IMR-90 (cell line): ENCODE measurements at regions not wholly inside any gene's neighbourhood (a gene's known extent, or its start where the extent isn't known, plus 50 kb on each side); places are given as distances from the start of the nearest gene placed in this dataset.

ENCODE experiments used
- ATAC-seq: fragments of 200-7000 bp; cut with Tn5 transposase; 2 replicates; pipeline ENCODE4 v1.9.1; 2020; ENCODE audit warnings: low read depth, mild to moderate bottlenecking, moderate library complexity
- BruUV-seq: library from RNA; stranded (reverse); fragments of 400-500 nt; replicated peaks from 2 replicates; lab custom pipeline; 2021; lab: Mats Ljungman, UMichigan
- CTCF ChIA-PET: fragments of 300-600 bp; formaldehyde crosslinking; extraction: SDS; loops from one replicate; lab custom pipeline; 2021; ENCODE audit warnings: antibody characterized with exemption; lab: Yijun Ruan, JAX
- POLR2A ChIA-PET: fragments of 300-600 bp; sonication (Branson Sonifier 250); formaldehyde crosslinking; loops from one replicate; lab custom pipeline; 2022; ENCODE audit warnings: antibody characterized with exemption; ENCODE audit not compliant: unreplicated experiment; lab: Charles Lee
- DNase-seq: peaks from one replicate; pipeline ENCODE4 v3.0.0; 2013
- H2AFZ ChIP-seq: replicated peaks from 2 replicates; pipeline ENCODE3; 2013; ENCODE audit warnings: low read length, mild to moderate bottlenecking; ENCODE audit not compliant: poor library complexity
- H2AK5ac ChIP-seq: 2 replicates; pipeline ENCODE4 v1.6.1; 2013; ENCODE audit warnings: low read depth, low read length, inconsistent platforms
- H2AK9ac ChIP-seq: replicated peaks from 2 replicates; pipeline ENCODE3; 2013; ENCODE audit warnings: mild to moderate bottlenecking, low read depth, low read length, moderate library complexity; ENCODE audit not compliant: poor library complexity
- H2BK120ac ChIP-seq: 2 replicates; pipeline ENCODE4 v1.6.1; 2013; ENCODE audit warnings: low read depth, low read length, inconsistent platforms
- H2BK15ac ChIP-seq: 3 replicates; pipeline ENCODE4 v1.6.1; 2013; ENCODE audit warnings: low read depth, low read length, inconsistent platforms
- H2BK20ac ChIP-seq: 2 replicates; pipeline ENCODE4 v1.6.1; 2013; ENCODE audit warnings: low read depth, mild to moderate bottlenecking, inconsistent platforms, low read length, moderate library complexity
- H2BK5ac ChIP-seq: 2 replicates; pipeline ENCODE4 v1.6.1; 2013; ENCODE audit warnings: mild to moderate bottlenecking, low read depth, low read length, inconsistent platforms; ENCODE audit not compliant: poor library complexity, severe bottlenecking
- H3K14ac ChIP-seq: replicated peaks from 2 replicates; pipeline ENCODE4 v1.6.1; 2013; ENCODE audit warnings: low read depth, low read length, inconsistent platforms
- H3K18ac ChIP-seq: 2 replicates; pipeline ENCODE4 v1.6.1; 2013; ENCODE audit warnings: low read depth, low read length, control low read depth
- H3K23ac ChIP-seq: 2 replicates; pipeline ENCODE4 v1.6.1; 2013; ENCODE audit warnings: low read depth, low read length, inconsistent platforms
- H3K27ac ChIP-seq: 2 replicates; pipeline ENCODE4 v1.5.1; 2013; ENCODE audit warnings: mild to moderate bottlenecking, control low read depth, low read length; ENCODE audit not compliant: insufficient read depth
- H3K27me3 ChIP-seq: 2 replicates; pipeline ENCODE4 v1.6.1; 2013; ENCODE audit warnings: low read length; ENCODE audit not compliant: control insufficient read depth, insufficient read depth
- H3K36me3 ChIP-seq: 2 replicates; pipeline ENCODE4 v1.6.1; 2013; ENCODE audit warnings: low read length, mixed read lengths; ENCODE audit not compliant: control insufficient read depth, insufficient read depth
- H3K4ac ChIP-seq: 2 replicates; pipeline ENCODE4 v1.6.1; 2013; ENCODE audit warnings: low read depth, low read length, inconsistent platforms
- H3K4me1 ChIP-seq: 2 replicates; pipeline ENCODE4 v1.6.1; 2013; ENCODE audit warnings: low read length, mixed read lengths; ENCODE audit not compliant: control insufficient read depth, insufficient read depth
- H3K4me2 ChIP-seq: 2 replicates; pipeline ENCODE4 v1.6.1; 2013; ENCODE audit warnings: low read depth, mild to moderate bottlenecking, control low read depth, low read length, moderate library complexity
- H3K4me3 ChIP-seq: 2 replicates; pipeline ENCODE4 v1.5.1; 2013; ENCODE audit warnings: low read depth, mild to moderate bottlenecking, control low read depth, low read length, moderate library complexity; ENCODE audit not compliant: insufficient read depth
- H3K56ac ChIP-seq: 2 replicates; pipeline ENCODE4 v1.6.1; 2013; ENCODE audit warnings: low read length, inconsistent platforms; ENCODE audit not compliant: insufficient read depth; ENCODE audit errors: extremely low read depth
- H3K79me1 ChIP-seq, 2 experiments: 2 replicates each; pipeline ENCODE4 v1.6.1; 2013; ENCODE audit warnings: low read length in 2 of 2, inconsistent platforms in 1 of 2, low read depth in 1 of 2
- H3K9ac ChIP-seq: 2 replicates; pipeline ENCODE4 v1.6.1; 2013; ENCODE audit warnings: low read depth, low read length, control low read depth
- H3K9me1 ChIP-seq: 2 replicates; pipeline ENCODE4 v1.6.1; 2013; ENCODE audit warnings: low read length, inconsistent platforms; ENCODE audit not compliant: insufficient read depth
- H3K9me3 ChIP-seq: 2 replicates; pipeline ENCODE4 v1.6.1; 2013; ENCODE audit warnings: low read length; ENCODE audit not compliant: control insufficient read depth, insufficient read depth
- H4K20me1 ChIP-seq: 2 replicates; pipeline ENCODE4 v1.6.1; 2013; ENCODE audit warnings: low read length, inconsistent platforms; ENCODE audit not compliant: insufficient read depth
- H4K5ac ChIP-seq: 2 replicates; pipeline ENCODE4 v1.6.1; 2013; ENCODE audit warnings: mild to moderate bottlenecking, low read depth, low read length, control low read depth
- H4K8ac ChIP-seq, 2 experiments: 2 replicates each; pipeline ENCODE4 v1.6.1; 2013; ENCODE audit warnings: low read depth in 2 of 2, low read length in 2 of 2, control low read depth in 1 of 2, inconsistent platforms in 1 of 2
- H4K91ac ChIP-seq: 2 replicates; pipeline ENCODE4 v1.6.1; 2013; ENCODE audit warnings: low read depth, low read length, inconsistent platforms; ENCODE audit not compliant: insufficient read depth
- BHLHE40 ChIP-seq: fragments of 150-350 bp; IDR thresholded peaks from 2 replicates; pipeline ENCODE4 v1.6.1; 2016; ENCODE audit warnings: mild to moderate bottlenecking, low read depth, low read length
- CEBPB ChIP-seq: IDR thresholded peaks from 2 replicates; pipeline ENCODE4 v1.6.1; 2012; ENCODE audit warnings: low read depth, low read length, improper control_type of control experiment
- CHD1 ChIP-seq: IDR thresholded peaks from 2 replicates; pipeline ENCODE4 v1.6.1; 2012; ENCODE audit warnings: low read depth, low read length, improper control_type of control experiment
- MAFK ChIP-seq: IDR thresholded peaks from 2 replicates; pipeline ENCODE4 v1.6.1; 2012; ENCODE audit warnings: low read depth, low read length, improper control_type of control experiment
- MAZ ChIP-seq: IDR thresholded peaks from 2 replicates; pipeline ENCODE4 v1.6.1; 2012; ENCODE audit warnings: low read depth, mild to moderate bottlenecking, low read length, improper control_type of control experiment, moderate library complexity, borderline replicate concordance
- MXI1 ChIP-seq: IDR thresholded peaks from 2 replicates; pipeline ENCODE4 v1.6.1; 2012; ENCODE audit warnings: low read depth, mild to moderate bottlenecking, low read length, moderate library complexity, borderline replicate concordance
- NFE2L2 ChIP-seq: fragments of 150-350 bp; IDR thresholded peaks from 2 replicates; pipeline ENCODE4 v1.6.1; 2016; ENCODE audit warnings: low read depth, mild to moderate bottlenecking, low read length
- POLR2A ChIP-seq: IDR thresholded peaks from 2 replicates; pipeline ENCODE4 v1.6.1; 2012; ENCODE audit warnings: mild to moderate bottlenecking, low read depth, low read length
- RAD21 ChIP-seq: IDR thresholded peaks from 2 replicates; pipeline ENCODE4 v1.6.1; 2012; ENCODE audit warnings: low read length, improper control_type of control experiment
- RCOR1 ChIP-seq: IDR thresholded peaks from 2 replicates; pipeline ENCODE4 v1.6.1; 2012; ENCODE audit warnings: mild to moderate bottlenecking, low read length, improper control_type of control experiment; ENCODE audit not compliant: insufficient replicate concordance
- RFX5 ChIP-seq: IDR thresholded peaks from 2 replicates; pipeline ENCODE4 v1.8.0; 2012; ENCODE audit warnings: low read depth, mild to moderate bottlenecking, low read length, moderate library complexity
- SMC3 ChIP-seq: fragments of 150-350 bp; IDR thresholded peaks from 2 replicates; pipeline ENCODE4 v1.6.1; 2016; ENCODE audit warnings: low read depth, mild to moderate bottlenecking, antibody characterized with exemption, low read length, moderate library complexity
- WGBS, 2 experiments: methylation state at CpG; one replicate each; pipeline versions ENCODE4 v1.1.5 to v1.1.7; 2013; ENCODE audit warnings: missing lambda C conversion rate in 2 of 2; ENCODE audit not compliant: insufficient read length in 1 of 2; ENCODE audit errors: extremely low coverage in 2 of 2; 5-methylcytosine and 5-hydroxymethylcytosine counted together
- dilution Hi-C: fragments of 300-500 bp; cut with HindIII; formaldehyde crosslinking; loops from one replicate; pipeline ENCODE4 v1.14.3; 2018; ENCODE audit warnings: low sequenced_read_pairs; ENCODE audit not compliant: unreplicated experiment
- in situ Hi-C: fragments of 300-500 bp; cut with MboI; formaldehyde crosslinking; loops from 3 replicates; pipeline ENCODE4 v1.14.3; 2019; ENCODE audit warnings: low sequenced_read_pairs, inconsistent platforms, mixed read lengths
- intact Hi-C: fragments of 100-400 bp; cut with micrococcal nuclease; formaldehyde crosslinking; loops from 2 replicates; pipeline ENCODE4 v1.10.0; 2022
- TF ChIP-seq, protein P1 (sequence below): fragments of 150-350 bp; IDR thresholded peaks from 2 replicates; pipeline ENCODE4 v1.6.1; 2016; ENCODE audit warnings: low read depth, mild to moderate bottlenecking, low read length, moderate library complexity, borderline replicate concordance
- TF ChIP-seq, protein P2 (sequence below): fragments of 150-350 bp; IDR thresholded peaks from 2 replicates; pipeline ENCODE4 v1.6.1; 2017; ENCODE audit warnings: mild to moderate bottlenecking, antibody characterized with exemption, low read length, low read depth
- TF ChIP-seq, protein P3 (sequence below): conservative IDR thresholded peaks from 2 replicates; pipeline ENCODE4 v1.5.1; 2012; ENCODE audit warnings: mild to moderate bottlenecking, low read depth, low read length, improper control_type of control experiment

DNA sequence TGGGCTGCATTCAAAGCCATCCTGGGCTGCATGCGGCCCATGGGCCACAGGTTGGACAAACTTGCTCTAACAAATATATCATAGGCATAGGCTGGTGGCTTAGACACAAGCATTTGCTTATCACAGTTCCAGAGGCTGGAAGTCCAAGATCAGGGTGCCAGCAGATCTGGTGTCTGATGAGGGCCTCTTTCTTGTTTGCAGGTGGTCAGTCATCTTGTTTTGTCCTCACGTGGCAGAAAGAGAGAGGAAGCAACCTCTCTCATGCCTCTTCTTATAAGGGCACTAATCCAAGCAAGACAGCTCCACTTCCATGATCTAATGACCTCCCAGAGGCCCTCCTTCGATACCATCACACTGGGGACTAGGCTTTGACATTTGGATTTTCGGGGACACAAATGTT lies 238.7 kb upstream of the TNRC6C start:
- Histone ChIP-seq H2AK5ac (no peak overlapping the region), H4K8ac (no peak overlapping the region), H2BK120ac (no peak overlapping the region), H4K91ac (no peak overlapping the region), H2BK15ac (no peak overlapping the region), H3K9me3 (no peaks in the 10 kb centered on the region), H3K4me1 (no peaks in the 10 kb centered on the region), H3K4me2 (no peak overlapping the region), H3K56ac (no peak overlapping the region), H3K79me1 (no peaks in the 10 kb centered on the region), H3K4ac (no peak overlapping the region), H2BK20ac (no peak overlapping the region), H3K23ac (no peak overlapping the region), H4K20me1 (no peaks in the 10 kb centered on the region), H2BK5ac (no peak overlapping the region), H3K18ac (no peak overlapping the region), H3K36me3 (no peaks in the 10 kb centered on the region), H3K9ac (no peak overlapping the region), H3K14ac (no peak overlapping the region), H4K5ac (no peak overlapping the region), H3K9me1 (no peaks in the 10 kb centered on the region), H3K27me3 (peaks cover 13% of the 10 kb centered on the region), H3K4me3 (no peak overlapping the region), H3K27ac (no peak overlapping the region), H2AFZ (no peak overlapping the region), H2AK9ac (no peak overlapping the region)
- DNase-seq (no peak), ATAC-seq (no peak)
- dilution Hi-C loops (no loop called here), in situ Hi-C loops (no loop called here), intact Hi-C loops (no loop called here)
- WGBS, 2 experiments, result 33% methylated on average over 1 of the region's 4 CpGs; no CpG with 5 or more reads in 1 of the 2 experiments
- ChIA-PET CTCF (no interaction called here), POLR2A (no interaction called here)
- no TSS peak for BruUV-seq
- TF ChIP-seq MXI1 (no peak), BHLHE40 (no peak), CHD1 (no peak), NFE2L2 (no peak), RAD21 (no peak), POLR2A (no peak), RFX5 (no peak), MAFK (no peak), MAZ (no peak), CEBPB (no peak), RCOR1 (no peak), SMC3 (no peak)
- TF ChIP-seq, protein P1, sequence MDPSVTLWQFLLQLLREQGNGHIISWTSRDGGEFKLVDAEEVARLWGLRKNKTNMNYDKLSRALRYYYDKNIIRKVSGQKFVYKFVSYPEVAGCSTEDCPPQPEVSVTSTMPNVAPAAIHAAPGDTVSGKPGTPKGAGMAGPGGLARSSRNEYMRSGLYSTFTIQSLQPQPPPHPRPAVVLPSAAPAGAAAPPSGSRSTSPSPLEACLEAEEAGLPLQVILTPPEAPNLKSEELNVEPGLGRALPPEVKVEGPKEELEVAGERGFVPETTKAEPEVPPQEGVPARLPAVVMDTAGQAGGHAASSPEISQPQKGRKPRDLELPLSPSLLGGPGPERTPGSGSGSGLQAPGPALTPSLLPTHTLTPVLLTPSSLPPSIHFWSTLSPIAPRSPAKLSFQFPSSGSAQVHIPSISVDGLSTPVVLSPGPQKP, result no peak
- TF ChIP-seq, protein P2, sequence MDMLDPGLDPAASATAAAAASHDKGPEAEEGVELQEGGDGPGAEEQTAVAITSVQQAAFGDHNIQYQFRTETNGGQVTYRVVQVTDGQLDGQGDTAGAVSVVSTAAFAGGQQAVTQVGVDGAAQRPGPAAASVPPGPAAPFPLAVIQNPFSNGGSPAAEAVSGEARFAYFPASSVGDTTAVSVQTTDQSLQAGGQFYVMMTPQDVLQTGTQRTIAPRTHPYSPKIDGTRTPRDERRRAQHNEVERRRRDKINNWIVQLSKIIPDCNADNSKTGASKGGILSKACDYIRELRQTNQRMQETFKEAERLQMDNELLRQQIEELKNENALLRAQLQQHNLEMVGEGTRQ, result no peak
- TF ChIP-seq, protein P3, sequence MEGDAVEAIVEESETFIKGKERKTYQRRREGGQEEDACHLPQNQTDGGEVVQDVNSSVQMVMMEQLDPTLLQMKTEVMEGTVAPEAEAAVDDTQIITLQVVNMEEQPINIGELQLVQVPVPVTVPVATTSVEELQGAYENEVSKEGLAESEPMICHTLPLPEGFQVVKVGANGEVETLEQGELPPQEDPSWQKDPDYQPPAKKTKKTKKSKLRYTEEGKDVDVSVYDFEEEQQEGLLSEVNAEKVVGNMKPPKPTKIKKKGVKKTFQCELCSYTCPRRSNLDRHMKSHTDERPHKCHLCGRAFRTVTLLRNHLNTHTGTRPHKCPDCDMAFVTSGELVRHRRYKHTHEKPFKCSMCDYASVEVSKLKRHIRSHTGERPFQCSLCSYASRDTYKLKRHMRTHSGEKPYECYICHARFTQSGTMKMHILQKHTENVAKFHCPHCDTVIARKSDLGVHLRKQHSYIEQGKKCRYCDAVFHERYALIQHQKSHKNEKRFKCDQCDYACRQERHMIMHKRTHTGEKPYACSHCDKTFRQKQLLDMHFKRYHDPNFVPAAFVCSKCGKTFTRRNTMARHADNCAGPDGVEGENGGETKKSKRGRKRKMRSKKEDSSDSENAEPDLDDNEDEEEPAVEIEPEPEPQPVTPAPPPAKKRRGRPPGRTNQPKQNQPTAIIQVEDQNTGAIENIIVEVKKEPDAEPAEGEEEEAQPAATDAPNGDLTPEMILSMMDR, result no peak
